Progenitor cell of endocrine pancreas (in vitro differentiated cells): ENCODE measurements at regions not wholly inside any gene's neighbourhood (a gene's known extent, or its start where the extent isn't known, plus 50 kb on each side); places are given as distances from the start of the nearest gene placed in this dataset.

Experiments
- DNase-seq: peaks from one replicate; pipeline ENCODE4 v3.0.0; 2021; ENCODE audit warnings: low spot score; ENCODE audit not compliant: unreplicated experiment
- H3K27ac Mint-ChIP-seq: 2 replicates; pipeline ENCODE4 v1.8.0; 2021; ENCODE audit warnings: mild to moderate bottlenecking, moderate library complexity, mixed read lengths
- H3K27me3 Mint-ChIP-seq: 2 replicates; pipeline ENCODE4 v1.8.0; 2021; ENCODE audit warnings: mixed read lengths
- H3K36me3 Mint-ChIP-seq: 2 replicates; pipeline ENCODE4 v1.8.0; 2022; ENCODE audit warnings: mixed read lengths; ENCODE audit not compliant: insufficient read depth
- H3K4me1 Mint-ChIP-seq: 2 replicates; pipeline ENCODE4 v1.8.0; 2021; ENCODE audit warnings: low read depth, mixed read lengths
- H3K4me3 Mint-ChIP-seq: 2 replicates; pipeline ENCODE4 v1.8.0; 2021; ENCODE audit warnings: low read depth, mild to moderate bottlenecking, moderate library complexity, mixed read lengths
- H3K9me3 Mint-ChIP-seq: 2 replicates; pipeline ENCODE4 v1.8.0; 2021; ENCODE audit warnings: low read depth, mixed read lengths
- TF ChIP-seq, protein P1 (sequence below): fragments of 200-600 bp; sonication (generic); IDR thresholded peaks from one replicate; pipeline ENCODE4 v1.5.0; 2021; ENCODE audit warnings: antibody characterized with exemption, mild to moderate bottlenecking; ENCODE audit not compliant: unreplicated experiment

DNA sequence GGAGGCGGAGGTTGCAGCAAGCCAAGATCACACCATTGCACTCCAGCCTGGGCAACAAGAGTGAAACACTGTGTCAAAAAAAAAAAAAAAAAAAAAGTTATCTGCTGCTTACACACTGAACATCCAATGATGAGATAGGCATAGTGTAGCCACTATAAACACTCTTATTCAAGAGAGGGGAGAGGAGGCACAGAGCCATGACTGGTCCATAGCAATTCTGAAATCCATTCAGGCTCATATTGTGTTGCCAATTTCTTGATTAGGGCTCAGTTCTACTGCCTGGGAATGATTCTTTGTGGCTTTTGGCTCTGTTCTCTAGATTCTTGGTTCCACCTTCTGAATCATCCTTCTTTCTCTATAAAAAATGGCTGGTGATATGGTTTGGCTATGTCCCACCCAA lies 136.1 kb downstream of the ZFP36L2 start:
- Mint-ChIP-seq H3K36me3 (peaks cover 8% of the 10 kb centered on the region), H3K27ac (no peak overlapping the region), H3K4me1 (peaks cover 25% of the 10 kb centered on the region), H3K4me3 (no peak overlapping the region), H3K9me3 (peaks cover 7% of the 10 kb centered on the region), H3K27me3 (peaks cover 7% of the 10 kb centered on the region)
- no peak for DNase-seq
- TF ChIP-seq, protein P1, sequence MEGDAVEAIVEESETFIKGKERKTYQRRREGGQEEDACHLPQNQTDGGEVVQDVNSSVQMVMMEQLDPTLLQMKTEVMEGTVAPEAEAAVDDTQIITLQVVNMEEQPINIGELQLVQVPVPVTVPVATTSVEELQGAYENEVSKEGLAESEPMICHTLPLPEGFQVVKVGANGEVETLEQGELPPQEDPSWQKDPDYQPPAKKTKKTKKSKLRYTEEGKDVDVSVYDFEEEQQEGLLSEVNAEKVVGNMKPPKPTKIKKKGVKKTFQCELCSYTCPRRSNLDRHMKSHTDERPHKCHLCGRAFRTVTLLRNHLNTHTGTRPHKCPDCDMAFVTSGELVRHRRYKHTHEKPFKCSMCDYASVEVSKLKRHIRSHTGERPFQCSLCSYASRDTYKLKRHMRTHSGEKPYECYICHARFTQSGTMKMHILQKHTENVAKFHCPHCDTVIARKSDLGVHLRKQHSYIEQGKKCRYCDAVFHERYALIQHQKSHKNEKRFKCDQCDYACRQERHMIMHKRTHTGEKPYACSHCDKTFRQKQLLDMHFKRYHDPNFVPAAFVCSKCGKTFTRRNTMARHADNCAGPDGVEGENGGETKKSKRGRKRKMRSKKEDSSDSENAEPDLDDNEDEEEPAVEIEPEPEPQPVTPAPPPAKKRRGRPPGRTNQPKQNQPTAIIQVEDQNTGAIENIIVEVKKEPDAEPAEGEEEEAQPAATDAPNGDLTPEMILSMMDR = no peak

DNA sequence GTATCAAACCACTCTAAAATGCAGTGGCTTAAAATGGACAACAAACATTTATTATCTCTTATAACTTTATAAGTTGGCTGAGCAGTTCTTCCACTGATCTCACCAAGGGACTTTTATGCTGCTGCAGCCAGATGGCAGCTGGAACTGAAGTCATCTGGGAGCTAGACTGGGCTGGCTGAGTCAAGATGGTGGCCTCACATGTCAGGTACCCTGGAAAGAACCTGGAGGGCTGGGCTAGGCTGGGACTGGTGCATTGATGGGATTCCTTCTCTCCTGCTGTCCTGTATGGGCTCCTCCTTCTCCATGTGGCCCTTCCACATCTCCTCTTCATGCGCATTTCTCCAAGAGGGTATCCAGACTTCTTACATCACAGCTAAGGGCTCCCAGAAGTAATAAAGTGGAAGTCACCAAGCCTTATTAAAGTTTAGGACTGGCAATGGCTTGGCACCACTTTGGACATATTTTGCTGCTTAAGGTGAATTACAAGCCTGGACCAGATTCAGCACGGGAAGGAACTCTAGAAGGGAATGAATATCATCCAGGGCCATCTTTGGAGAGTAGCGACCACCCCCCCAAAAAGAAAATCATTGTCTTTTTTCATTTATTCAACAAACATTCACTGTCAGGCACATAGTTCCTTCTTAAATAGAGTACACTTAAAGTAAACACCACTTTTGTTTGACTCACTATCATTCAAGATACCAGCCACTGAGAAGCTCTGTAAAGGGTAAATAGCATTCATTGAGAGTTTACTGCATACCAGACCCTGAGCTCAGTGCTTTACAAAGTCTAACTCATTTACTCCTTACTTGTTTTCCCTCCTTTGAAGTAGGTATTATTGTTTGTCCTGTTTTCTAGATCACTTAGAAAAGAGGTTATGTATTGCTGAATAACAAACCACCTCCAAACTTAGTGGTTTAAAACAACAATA lies 138.0 kb downstream of the ZFP36L2 start:
- no peak overlapping the region for H3K4me3 Mint-ChIP-seq
- H3K36me3 Mint-ChIP-seq = peaks cover 8% of the 10 kb centered on the region
- TF ChIP-seq, protein P1 = no peak
- peaks cover 11% of the 10 kb centered on the region for H3K27me3 Mint-ChIP-seq
- DNase-seq = no peak
- no peak overlapping the region for H3K27ac Mint-ChIP-seq
- H3K4me1 Mint-ChIP-seq = peaks cover 36% of the 10 kb centered on the region
- peaks cover 7% of the 10 kb centered on the region for H3K9me3 Mint-ChIP-seq

DNA sequence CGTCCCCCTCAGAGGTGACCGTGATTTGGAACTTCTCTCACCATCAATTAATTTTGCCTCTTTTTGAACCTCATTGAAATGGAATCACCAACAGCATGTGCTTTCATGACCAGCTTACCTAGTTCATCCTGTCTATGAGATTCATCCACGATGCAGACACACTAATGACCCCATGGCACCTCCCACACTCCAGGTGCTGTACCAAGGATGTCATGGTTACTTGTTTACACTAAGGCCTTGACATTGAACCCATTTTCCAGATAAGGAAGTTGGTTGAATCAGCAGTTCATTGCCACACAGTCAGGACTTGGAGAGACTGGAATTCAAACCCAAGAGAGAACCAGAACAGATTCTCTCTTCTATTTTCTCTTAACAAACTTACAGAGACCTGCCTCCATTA lies 139.0 kb downstream of the ZFP36L2 start:
- TF ChIP-seq, protein P1 = no peak
- Mint-ChIP-seq H3K4me3 (no peak overlapping the region), H3K27ac (peak overlapping the region; percentile 50)

DNA sequence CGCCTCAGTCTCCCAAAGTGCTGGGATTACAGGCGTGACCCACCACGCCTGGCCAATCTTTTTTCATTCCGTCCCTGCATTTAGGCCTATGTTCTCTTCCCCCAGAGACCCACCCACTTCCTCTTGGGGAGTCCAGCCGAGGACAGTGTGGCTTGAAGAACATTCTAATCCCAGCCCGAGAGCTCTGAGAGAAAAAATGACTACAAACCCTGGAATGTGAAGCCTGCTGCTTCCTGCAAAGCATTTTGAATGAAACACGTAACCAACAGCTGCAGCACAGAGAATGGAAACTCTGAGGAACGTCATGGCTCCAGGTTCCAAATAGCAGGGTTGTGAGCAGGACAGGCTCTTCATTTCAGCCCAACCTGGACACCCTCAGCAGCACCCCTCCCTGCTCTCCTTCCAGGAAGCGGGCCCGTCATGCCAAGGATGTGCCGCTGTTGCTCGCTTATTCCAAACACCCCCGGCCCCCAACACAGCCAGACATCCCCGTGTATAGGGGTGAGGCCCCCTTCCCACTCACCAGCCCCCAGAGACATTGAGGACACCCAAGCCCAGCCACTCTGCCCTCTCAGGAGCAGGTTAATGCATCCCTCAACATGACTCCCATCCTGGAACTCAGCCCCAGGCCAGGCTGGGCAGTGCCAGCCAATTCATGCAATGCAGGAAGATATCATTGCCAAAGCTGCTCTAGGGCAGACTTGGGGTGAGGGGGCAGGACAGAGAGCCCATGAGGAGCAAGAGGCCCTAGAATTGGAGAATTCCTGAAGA lies 139.8 kb downstream of the ZFP36L2 start:
- no peak overlapping the region for H3K4me3 Mint-ChIP-seq
- DNase-seq = no peak
- H3K27me3 Mint-ChIP-seq = peaks cover 11% of the 10 kb centered on the region
- peaks cover 7% of the 10 kb centered on the region for H3K9me3 Mint-ChIP-seq
- peak overlapping the region; percentile 84 for H3K27ac Mint-ChIP-seq
- H3K4me1 Mint-ChIP-seq = peaks cover 42% of the 10 kb centered on the region
- TF ChIP-seq, protein P1 = no peak
- H3K36me3 Mint-ChIP-seq = peaks cover 5% of the 10 kb centered on the region

More for the DNA sequence above, 139.0 kb downstream of the ZFP36L2 start:
- no peak for DNase-seq
- H3K36me3 Mint-ChIP-seq = peaks cover 8% of the 10 kb centered on the region
- peaks cover 40% of the 10 kb centered on the region for H3K4me1 Mint-ChIP-seq
- peaks cover 11% of the 10 kb centered on the region for H3K27me3 Mint-ChIP-seq
- H3K9me3 Mint-ChIP-seq = peaks cover 7% of the 10 kb centered on the region

DNA sequence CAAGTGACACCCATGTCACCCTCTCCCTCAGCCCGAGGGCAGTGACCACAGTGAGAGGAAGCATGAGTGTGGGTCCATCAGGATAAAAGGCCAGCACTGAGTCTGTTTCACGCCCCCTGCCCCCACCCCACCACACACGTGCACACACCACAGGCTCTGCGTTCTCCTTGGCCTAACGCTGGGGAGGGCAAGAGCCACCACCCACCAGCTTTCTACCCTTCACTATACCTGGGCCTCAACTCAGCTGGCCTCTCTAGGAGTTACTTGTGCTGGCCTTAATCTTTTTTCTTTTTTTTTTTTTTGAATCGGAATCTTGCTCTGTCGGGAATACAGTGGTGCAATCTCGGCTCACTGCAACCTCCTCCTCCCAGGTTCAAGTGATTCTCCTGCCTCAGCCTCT lies 140.5 kb downstream of the ZFP36L2 start:
- Mint-ChIP-seq H3K9me3 (peaks cover 7% of the 10 kb centered on the region), H3K27me3 (peaks cover 11% of the 10 kb centered on the region), H3K4me3 (no peak overlapping the region), H3K27ac (peak overlapping the region; percentile 84), H3K4me1 (peaks cover 44% of the 10 kb centered on the region), H3K36me3 (peaks cover 5% of the 10 kb centered on the region)
- TF ChIP-seq, protein P1 = no peak
- DNase-seq = no peak
